ENCODE measurements at regions not wholly inside any gene's neighbourhood (a gene's known extent, or its start where the extent isn't known, plus 50 kb on each side); places are given as distances from the start of the nearest gene placed in this dataset.

GRCh38 chr5:21663082-21663481 is 1190.1 kb downstream of the CDH12 start:
- TF ChIP-seq CTCF (IDR thresholded peaks at IDR 0.05; ENCODE audit: extremely low read depth in 1 of 2, insufficient read depth in 1 of 2, low read depth in 1 of 2, low read length in 2 of 2) (no peak), POLR2AphosphoS5 (IDR thresholded peaks at IDR 0.05; ENCODE audit: insufficient read depth, low read depth, low read length) (no peak), POLR2A (IDR thresholded peaks at IDR 0.05; ENCODE audit: low read depth, low read length) (no peak), MAX (IDR thresholded peaks at IDR 0.05; ENCODE audit: insufficient read depth, insufficient read length) (no peak), EZH2 (IDR thresholded peaks at IDR 0.05; ENCODE audit: borderline replicate concordance, low read depth, low read length, severe bottlenecking) (no peak), GATA2 (IDR thresholded peaks at IDR 0.05; ENCODE audit: insufficient read depth, insufficient read length, low read depth, low read length) (no peak), JUN (IDR thresholded peaks at IDR 0.05; ENCODE audit: borderline replicate concordance, insufficient read depth, insufficient read length, low read depth) (no peak)

Measured in endothelial cell of umbilical vein (primary cell).